ENCODE measurements at regions not wholly inside any gene's neighbourhood (a gene's known extent, or its start where the extent isn't known, plus 50 kb on each side); places are given as distances from the start of the nearest gene placed in this dataset.

DNA sequence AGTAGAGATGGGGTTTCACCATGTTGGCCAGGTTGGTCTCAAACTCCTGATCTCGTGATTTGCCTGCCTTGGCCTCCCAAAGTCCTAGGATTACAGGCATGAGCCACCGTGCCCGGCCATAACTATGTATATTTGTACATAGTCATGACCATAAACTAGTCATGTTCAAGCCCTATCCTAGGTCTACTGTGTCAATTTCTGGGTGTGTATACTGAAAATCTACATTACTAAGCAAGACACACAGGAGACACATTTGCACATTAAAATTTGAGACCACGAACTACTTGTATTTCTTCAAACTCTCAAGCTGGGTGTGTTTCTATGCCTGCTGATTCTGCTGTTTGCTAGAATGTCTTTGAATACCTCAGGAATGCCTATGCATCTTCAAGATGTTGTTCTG lies 451.3 kb upstream of the MCTP2 start:
- Mint-ChIP-seq H3K36me3 (ENCODE audit: unreplicated experiment) (no peaks in the 10 kb centered on the region), H3K27ac (ENCODE audit: unreplicated experiment) (no peak overlapping the region), H3K4me1 (ENCODE audit: low read depth, unreplicated experiment) (no peaks in the 10 kb centered on the region), H3K27me3 (ENCODE audit: unreplicated experiment) (peaks cover 3% of the 10 kb centered on the region), H3K9me3 (ENCODE audit: unreplicated experiment) (no peaks in the 10 kb centered on the region), H3K4me3 (ENCODE audit: unreplicated experiment) (no peak overlapping the region)
- no peak for DNase-seq
- TF ChIP-seq, protein P1, sequence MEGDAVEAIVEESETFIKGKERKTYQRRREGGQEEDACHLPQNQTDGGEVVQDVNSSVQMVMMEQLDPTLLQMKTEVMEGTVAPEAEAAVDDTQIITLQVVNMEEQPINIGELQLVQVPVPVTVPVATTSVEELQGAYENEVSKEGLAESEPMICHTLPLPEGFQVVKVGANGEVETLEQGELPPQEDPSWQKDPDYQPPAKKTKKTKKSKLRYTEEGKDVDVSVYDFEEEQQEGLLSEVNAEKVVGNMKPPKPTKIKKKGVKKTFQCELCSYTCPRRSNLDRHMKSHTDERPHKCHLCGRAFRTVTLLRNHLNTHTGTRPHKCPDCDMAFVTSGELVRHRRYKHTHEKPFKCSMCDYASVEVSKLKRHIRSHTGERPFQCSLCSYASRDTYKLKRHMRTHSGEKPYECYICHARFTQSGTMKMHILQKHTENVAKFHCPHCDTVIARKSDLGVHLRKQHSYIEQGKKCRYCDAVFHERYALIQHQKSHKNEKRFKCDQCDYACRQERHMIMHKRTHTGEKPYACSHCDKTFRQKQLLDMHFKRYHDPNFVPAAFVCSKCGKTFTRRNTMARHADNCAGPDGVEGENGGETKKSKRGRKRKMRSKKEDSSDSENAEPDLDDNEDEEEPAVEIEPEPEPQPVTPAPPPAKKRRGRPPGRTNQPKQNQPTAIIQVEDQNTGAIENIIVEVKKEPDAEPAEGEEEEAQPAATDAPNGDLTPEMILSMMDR (IDR thresholded peaks at IDR 0.05; ENCODE audit: partially characterized antibody, unreplicated experiment): no peak

DNA sequence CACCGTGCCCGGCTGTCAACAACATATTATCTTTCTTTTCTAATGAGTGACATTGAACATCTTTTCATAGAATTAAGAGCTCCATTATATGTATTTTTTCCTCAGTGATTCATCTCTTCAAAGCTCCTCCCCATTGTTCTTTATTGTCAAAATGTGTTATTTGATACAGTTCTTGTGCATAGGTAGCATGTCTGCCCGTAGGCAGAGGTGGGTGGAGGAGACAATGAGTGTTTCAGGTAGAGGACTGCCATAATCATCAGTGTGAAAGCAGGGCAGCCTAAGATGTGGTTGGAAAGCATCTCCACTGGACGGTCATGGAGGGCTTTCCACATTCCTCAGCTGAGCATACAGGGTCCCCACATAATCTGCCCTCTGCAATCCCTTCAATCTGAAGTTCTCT lies 452.0 kb upstream of the MCTP2 start:
- Mint-ChIP-seq H3K27me3 (ENCODE audit: unreplicated experiment) (peaks cover 3% of the 10 kb centered on the region), H3K36me3 (ENCODE audit: unreplicated experiment) (no peaks in the 10 kb centered on the region), H3K4me1 (ENCODE audit: low read depth, unreplicated experiment) (no peaks in the 10 kb centered on the region), H3K27ac (ENCODE audit: unreplicated experiment) (no peak overlapping the region), H3K4me3 (ENCODE audit: unreplicated experiment) (no peak overlapping the region), H3K9me3 (ENCODE audit: unreplicated experiment) (no peaks in the 10 kb centered on the region)
- DNase-seq: no peak
- TF ChIP-seq, protein P1 (IDR thresholded peaks at IDR 0.05; ENCODE audit: partially characterized antibody, unreplicated experiment): no peak

DNA sequence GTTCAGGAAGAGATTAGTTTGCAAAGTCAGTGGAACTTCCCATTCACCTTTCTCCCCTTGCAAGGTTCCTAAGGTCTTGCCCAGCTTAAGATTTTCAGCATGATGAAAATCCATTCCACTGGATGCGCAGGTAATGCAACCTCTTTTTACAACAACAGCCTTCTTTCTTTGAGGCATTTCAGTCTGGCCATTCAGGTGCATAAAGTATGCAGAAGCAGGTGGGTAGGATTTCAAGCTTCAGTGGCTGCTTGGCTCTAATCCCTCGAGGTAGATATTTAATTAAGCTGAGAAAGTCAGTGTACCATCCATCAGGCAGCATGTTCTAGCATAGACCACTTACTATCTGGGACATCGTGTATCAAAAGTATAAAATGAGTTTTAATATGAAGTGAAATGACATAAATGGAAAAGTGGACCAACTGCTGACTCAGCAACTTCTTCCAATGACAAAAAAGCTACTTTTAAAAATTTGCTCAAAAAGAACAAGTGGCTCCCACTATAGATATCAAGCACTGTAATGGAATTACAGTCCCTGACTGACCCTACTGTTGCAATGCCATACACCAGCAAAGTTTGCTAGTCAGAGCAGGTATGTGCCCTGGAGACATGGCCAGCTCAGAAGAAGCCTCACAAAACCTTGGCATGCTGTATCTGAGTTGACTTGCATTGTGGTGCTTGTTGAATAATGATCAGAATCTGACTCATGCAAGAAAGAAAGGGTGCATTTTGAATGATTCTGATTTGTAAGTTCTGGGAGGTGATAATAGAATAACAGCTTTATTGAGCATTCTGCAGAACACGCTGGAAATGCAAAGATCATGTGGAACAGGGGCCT lies 459.9 kb upstream of the MCTP2 start:
- TF ChIP-seq, protein P1 (IDR thresholded peaks at IDR 0.05; ENCODE audit: partially characterized antibody, unreplicated experiment): no peak
- DNase-seq: no peak
- Mint-ChIP-seq H3K9me3 (ENCODE audit: unreplicated experiment) (peaks cover 5% of the 10 kb centered on the region), H3K4me3 (ENCODE audit: unreplicated experiment) (no peak overlapping the region), H3K27ac (ENCODE audit: unreplicated experiment) (no peak overlapping the region), H3K36me3 (ENCODE audit: unreplicated experiment) (no peaks in the 10 kb centered on the region), H3K27me3 (ENCODE audit: unreplicated experiment) (peaks cover 6% of the 10 kb centered on the region), H3K4me1 (ENCODE audit: low read depth, unreplicated experiment) (no peaks in the 10 kb centered on the region)

DNA sequence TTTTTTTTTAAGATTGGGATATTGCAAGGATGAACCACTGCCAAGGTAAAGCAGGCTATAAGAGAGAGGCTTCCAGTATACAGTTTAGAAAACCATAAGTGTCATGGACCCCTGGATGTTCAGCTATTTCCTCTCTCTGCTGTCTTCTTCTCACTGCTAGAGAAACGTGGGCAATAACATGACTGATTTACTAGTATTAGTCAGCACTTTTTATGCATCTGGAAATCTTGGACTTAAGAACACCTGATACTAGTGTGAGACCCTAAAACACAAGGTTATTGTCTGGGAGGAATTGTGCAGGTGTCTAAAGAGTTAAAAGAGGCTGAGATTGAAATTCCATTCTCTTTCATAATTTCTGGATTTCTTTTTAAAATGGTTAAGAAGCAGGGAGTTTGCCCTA lies 460.6 kb upstream of the MCTP2 start:
- Mint-ChIP-seq H3K4me1 (ENCODE audit: low read depth, unreplicated experiment) (no peaks in the 10 kb centered on the region), H3K27me3 (ENCODE audit: unreplicated experiment) (peaks cover 3% of the 10 kb centered on the region), H3K27ac (ENCODE audit: unreplicated experiment) (no peak overlapping the region), H3K9me3 (ENCODE audit: unreplicated experiment) (peaks cover 5% of the 10 kb centered on the region), H3K4me3 (ENCODE audit: unreplicated experiment) (no peak overlapping the region), H3K36me3 (ENCODE audit: unreplicated experiment) (no peaks in the 10 kb centered on the region)
- DNase-seq: no peak
- TF ChIP-seq, protein P1 (IDR thresholded peaks at IDR 0.05; ENCODE audit: partially characterized antibody, unreplicated experiment): no peak

DNA sequence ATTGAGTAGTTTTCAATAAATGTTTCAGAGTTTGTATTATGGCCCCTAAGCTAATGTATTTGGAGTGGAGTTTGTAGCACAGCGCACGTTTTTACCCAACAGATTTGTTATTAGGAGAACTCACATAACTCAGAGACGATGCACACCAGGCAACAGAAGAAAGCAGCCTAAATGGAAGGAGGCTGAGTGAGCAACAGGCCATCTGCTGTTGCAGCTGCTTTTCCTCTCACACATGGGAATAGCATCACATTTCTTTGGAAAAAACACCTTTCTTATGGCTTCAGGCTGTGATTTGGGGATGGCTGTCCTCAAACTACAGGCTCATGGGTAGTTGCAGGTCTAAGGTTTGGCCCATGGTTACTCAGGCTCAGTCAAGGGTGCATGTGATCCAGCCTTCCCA lies 469.3 kb upstream of the MCTP2 start:
- DNase-seq: peak; percentile 22
- no peak overlapping the region for H3K27ac Mint-ChIP-seq (ENCODE audit: unreplicated experiment)
- peaks cover 22% of the 10 kb centered on the region for H3K4me1 Mint-ChIP-seq (ENCODE audit: low read depth, unreplicated experiment)
- H3K4me3 Mint-ChIP-seq (ENCODE audit: unreplicated experiment): no peak overlapping the region
- TF ChIP-seq, protein P1 (IDR thresholded peaks at IDR 0.05; ENCODE audit: partially characterized antibody, unreplicated experiment): no peak
- peaks cover 2% of the 10 kb centered on the region for H3K27me3 Mint-ChIP-seq (ENCODE audit: unreplicated experiment)
- H3K9me3 Mint-ChIP-seq (ENCODE audit: unreplicated experiment): peaks cover 3% of the 10 kb centered on the region
- no peaks in the 10 kb centered on the region for H3K36me3 Mint-ChIP-seq (ENCODE audit: unreplicated experiment)
